Limb (tissue), 2 donors: ENCODE measurements at regions not wholly inside any gene's neighbourhood (a gene's known extent, or its start where the extent isn't known, plus 50 kb on each side); places are given as distances from the start of the nearest gene placed in this dataset.

Experiments
- DNase-seq, 2 donors: peaks; one replicate each; pipeline ENCODE4 v3.0.0-alpha.2; 2016; ENCODE audit errors: extremely low spot score in 2 of 2

DNA sequence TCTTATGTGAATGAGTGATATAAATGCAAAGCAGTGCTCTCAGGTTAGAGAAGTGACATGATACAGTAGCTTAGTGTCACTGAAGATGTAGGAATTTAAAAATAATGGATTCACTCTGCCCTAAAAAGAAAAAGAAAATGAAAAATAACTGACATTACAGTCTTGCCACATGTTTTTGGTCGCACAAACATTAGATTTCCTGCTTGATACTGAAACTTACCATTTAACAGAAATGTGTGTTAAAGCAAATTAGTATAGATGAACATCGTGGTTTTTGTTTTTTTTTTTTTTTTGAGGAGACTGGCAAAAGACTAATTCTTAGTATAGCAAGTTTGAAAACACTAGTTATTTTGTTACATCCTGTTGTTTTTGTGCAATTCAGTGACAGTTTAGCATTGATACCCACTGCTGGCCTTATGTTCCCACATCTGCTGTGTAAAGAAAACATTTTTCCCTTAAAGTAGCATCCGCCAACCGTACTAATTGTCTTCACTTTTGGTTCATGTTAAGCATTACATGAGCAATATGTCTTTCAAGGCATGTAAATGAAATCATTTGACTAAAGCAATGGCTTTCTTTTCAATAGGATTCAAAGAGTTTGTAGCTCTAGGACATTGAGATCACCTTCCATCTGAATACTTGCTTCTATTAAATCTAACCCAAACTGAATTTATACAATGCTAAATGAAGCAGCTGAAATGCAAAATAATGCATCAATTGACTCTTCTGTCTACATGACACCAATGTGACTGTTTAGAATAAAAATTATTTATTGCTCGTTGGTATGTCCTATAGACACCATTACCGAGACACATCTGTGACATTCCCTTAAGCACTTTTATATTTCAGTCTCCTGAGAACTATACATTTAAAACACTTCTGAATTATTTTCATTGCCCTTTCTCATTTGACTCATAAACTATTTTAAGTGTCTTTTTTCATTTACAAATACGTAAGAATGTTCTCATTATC lies 859.1 kb downstream of the MAT2B start:
- DNase-seq = no peak

DNA sequence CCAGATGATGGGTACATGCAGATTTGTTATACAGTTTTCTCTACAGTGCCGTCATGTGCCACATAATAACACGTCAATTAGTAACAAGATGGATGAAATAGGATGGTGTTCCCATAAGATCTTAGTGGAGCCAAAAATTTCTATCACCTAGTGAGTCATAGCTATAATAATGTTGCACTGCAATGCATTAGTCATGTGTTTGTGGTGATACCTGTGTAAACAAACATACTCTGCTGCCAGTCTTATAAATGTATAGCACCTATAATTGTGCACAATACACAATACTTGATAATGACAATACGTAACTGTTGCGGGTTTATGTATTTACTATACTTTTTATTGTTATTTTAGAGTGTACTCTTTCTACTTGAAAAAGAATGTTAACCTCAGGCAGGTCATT lies 865.4 kb downstream of the MAT2B start:
- no peak for DNase-seq

DNA sequence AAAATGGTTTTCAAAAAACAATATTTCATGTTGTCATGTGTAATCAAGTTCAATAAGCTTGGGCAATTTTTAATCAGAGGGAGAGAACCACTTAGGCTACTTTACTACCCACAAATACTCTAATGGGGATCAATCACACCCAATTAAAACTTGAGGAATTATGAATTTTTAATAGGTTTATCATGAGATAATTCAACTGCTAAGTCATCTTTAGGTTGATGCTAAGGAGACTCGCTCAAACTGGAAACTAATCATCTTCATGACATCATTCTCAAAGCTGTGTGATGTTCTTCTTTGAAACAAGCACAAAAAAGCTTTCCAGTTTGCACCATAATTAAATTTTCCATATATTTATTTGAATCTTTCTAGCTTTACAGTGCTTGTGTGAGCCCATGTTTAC lies 867.5 kb downstream of the MAT2B start:
- DNase-seq = no peak

DNA sequence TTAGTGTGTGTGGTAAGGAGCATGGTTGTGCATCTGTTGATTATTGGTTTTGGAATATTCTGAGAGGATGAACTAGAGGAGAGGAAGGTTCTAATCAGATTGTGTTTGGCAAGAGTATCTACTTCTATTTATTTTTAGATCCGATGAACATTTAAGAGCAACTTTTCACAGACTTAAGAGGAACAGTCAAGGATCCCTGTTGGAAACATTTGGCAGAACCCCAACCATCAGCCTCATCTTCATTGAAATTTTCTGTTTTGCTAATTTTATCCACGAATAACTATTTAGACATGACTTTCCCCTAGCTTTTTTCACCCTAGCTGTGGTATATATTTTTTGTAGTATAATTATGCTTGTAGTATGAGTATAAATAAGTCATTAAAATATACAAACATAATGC lies 868.5 kb downstream of the MAT2B start:
- no peak for DNase-seq

DNA sequence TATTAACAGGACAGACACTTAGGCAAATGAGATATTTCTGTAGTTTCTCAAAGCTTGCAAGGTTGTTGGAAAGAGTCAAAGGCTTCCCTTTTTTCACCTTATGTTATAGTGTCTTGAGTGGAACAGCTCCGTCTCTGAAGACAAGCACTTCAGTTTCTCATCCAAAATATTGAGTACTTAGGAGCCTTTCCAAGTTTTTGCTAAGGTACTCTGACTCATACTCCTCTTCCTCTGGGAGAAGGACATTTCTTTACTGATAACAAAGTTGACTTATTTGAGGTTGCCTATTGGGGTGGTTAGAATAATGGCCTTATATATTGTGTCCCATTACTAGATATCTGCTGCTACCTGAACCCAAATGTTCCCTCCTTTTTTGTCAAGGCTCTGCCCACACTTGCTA lies 869.6 kb downstream of the MAT2B start:
- no peak for DNase-seq

DNA sequence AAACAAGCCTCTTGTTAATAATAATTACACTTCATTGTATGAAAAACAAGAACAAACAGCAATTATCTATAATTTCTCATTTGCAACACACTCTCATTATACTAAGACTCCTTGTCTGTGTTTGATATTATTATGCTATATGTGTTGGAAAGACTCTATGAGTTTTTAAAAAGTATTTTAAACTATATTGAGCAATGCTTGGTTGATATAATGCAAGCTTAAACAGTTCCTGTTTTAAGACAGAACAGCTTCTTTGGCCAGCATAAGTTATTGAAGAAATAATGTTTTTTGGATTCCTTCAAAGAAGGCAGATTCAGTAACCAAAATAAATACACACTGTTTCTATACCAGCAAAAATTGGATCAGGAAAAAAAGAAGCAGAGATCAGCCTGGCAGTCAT lies 871.4 kb downstream of the MAT2B start:
- no peak for DNase-seq

DNA sequence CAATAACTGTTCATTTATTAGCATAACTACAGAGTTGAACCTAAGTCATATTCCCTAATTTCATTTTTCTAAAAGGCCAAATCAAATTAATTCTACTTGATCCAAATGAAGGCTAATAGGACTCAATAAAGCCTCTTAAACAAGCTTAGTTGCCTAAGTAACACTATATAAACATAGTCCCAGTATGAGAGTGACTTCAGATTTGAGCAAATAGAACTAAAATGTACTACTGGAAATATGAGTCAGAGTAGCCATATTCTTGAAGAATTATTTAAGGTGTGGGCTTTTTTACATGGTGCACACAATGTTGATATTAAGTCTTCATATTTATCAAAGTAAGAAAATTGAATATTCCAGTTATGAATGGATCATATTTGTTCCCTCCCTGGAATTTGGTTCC lies 872.3 kb downstream of the MAT2B start:
- DNase-seq = no peak

DNA sequence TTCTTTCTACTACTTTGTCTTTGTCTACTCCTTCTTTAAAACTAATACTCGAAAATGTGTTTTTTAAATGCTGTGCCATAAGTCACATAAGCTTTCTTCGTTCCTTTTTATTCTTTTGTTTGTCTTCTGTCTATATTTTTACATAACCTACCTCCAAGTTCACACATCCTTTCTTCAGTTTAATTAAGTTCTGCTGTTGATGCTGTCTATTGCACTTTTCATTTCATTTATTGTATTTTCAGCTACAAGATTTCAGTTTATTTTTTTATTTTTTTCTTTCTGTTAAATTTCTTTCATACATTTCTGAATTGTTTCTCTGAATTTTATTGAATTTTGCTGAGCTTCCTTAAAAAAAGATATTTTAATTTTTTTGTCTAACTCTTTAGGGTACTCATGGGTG lies 878.2 kb downstream of the MAT2B start:
- no peak for DNase-seq

DNA sequence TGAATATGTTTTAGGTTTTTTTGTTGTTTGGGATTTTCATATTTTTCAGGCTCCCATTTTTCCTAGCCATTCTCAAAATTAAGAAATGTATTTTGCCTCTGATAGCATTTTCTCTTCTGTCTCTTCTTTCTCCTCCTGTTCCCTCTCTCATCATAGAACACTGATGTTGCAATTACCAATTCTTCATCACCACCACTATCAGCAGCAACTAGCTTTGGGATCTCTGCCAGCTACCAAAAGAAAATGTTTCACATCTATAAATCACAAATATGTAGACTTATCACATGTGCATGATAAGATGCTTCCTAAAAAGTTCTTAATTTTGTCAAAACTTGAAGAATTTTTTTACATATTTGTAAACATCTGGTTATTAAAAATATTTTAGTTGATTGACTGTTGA lies 887.1 kb downstream of the MAT2B start:
- no peak for DNase-seq

DNA sequence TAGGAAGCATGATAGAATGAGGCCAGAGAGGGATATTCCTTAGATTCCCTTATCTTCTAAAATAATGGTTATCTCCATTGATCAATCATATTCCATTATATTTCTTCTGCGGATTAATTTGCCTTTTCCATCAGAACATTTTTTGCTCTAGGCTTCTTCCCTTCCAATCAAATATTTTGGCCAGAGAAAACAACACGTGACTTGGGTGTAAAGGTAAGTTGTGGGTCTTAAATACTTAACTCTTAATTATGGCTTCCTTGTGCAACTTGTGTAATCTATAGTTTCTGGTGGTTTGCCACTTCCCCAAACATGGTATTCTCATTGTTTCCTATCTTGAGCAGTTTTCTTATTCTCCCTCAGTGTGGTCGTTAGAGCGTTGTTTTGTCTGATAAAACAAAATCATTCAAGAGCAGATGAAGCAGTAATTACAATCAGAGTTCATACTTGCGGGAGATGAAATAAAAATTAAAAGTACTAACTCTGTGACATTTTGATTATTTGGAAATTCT lies 889.3 kb downstream of the MAT2B start:
- no peak for DNase-seq

DNA sequence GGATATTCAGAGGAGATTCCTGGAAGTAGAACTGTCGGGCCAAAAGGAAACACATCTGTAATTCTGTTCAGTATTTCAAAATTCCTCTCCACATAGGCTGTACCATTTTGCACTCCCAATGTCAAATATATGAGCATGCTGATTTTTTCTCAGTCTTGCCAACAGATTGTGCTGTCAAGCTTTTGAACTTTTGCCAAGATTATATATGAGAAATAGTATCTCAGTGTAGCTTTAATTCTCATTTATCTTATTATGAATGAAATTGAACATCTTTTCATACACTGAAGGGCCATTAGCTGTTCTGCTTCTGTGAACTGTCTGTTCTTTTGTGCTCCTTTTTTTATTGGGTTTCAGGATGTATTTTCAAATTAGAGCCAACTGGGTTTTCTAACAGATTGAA lies 907.1 kb downstream of the MAT2B start:
- DNase-seq = no peak

DNA sequence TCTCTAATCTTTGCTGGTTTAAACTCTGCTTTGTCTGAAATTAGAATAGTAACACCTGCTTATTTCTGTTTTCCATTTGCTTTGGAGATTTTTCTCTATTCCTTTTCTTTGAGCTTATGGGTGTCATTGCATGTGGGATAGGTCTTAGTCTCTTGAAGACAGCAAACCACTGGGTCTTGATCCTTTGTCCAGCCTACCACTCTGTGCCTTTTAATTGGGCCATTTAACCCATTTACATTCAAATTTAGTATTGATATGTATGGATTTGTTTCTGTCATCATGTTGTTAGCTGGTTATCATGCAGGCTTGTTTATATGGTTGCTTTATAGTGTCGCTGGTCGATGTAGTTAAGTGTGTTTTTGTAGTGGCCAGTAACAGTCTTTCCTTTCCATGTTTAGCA lies 914.7 kb downstream of the MAT2B start:
- DNase-seq = no peak

DNA sequence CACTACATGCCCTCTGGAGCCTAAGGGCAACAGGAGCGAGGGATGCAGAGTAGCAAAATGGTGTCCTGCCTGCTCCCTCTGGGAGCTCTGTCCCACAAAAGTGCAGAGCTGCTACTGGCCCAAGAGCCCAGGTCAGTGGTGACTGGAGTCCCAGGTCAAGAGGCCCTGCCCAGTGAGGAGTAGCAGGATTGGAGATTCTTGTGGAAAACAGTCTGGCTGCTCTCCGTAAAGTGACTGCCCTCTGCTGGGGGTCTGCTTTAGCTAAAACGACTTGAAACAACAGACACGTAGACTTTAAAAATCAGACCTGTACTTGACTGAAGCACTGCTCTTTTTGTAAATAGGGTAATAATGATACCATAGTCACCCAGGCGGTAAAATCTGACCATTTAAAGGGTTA lies 917.0 kb downstream of the MAT2B start:
- peak in 1 of 2 donors; percentile 27 for DNase-seq

DNA sequence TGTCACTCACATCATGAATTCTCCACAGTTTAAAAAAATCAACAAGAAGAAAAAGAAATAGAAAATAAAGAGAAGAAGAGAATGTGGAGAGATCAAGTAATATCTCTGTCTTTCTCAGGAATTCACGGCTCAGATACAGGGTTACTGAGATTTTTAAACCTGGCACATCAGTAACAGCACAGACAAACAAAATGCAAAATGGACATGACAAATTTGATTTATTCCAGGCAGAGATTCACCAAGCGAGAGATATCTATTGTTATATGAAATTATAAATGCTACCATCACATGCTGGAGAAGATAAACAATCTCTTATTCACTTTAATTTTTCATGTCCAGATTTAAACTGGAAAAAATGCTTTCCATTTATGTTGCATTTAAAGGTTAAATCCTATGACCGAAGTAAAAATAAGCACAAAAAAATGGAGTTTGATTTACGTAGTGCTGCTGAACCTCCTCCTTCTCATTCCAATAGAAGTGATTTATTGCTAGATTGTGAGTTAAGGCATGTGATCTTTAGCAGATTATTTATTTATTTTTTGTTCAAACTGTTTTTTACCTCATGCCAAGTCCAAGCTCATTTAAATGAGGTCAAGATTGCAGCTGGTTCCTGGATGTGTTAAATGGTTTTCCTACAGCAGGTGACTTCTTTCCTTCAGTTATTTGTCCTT lies 926.4 kb downstream of the MAT2B start:
- DNase-seq = no peak

DNA sequence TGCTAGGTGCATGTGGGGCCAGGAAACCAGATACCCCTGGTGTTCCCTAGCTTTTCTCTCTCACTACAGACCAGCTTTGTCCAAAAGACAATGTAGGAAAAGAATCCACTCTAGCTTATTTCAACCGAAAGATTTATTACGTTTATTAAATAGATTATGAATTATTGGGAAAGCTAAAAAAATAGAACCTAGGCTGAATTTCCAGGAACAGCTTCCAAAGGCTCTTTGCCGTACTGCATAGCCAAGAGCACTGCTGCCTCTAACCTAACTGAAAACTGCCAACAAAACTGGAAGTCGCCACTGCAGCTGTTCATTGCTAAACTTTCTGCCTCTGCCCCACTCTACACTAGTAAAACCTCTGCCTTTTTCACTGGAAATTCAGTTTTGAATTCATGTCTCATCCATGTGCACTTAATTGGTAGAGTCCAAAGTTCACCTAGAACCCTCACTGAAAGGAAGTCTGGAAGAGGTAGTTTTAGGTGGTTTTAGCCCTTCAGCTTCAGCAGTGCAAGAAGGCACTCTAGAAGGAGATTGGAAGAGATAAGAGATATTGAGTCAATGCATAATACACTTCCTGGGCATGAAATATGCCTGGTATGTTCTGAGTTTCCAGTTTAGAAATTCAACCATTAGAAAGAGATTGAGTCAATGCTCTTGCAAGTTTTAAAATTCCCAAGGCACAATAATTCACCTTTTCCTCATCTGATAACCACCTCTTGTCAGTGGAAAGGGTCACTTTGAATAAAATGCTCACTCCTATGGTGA lies 927.9 kb downstream of the MAT2B start:
- DNase-seq = no peak

DNA sequence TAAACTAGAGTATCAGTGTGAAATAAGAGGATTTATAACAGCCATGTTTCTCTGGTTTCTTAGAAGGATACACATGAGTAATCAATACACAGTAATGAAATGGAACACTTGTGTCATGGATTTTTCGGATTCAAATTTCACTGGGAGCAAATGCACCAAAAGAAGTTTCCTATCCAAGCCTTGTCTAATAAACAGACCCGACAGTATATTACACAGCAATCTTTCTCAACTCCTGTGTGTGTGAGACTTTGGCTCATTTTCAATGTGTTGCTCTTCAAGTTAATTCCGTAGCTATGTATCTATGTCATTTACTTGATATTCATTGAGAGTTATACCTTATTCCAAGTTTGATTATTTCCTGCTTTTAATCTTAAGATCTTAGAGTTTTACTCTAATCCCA lies 930.2 kb downstream of the MAT2B start:
- no peak for DNase-seq

DNA sequence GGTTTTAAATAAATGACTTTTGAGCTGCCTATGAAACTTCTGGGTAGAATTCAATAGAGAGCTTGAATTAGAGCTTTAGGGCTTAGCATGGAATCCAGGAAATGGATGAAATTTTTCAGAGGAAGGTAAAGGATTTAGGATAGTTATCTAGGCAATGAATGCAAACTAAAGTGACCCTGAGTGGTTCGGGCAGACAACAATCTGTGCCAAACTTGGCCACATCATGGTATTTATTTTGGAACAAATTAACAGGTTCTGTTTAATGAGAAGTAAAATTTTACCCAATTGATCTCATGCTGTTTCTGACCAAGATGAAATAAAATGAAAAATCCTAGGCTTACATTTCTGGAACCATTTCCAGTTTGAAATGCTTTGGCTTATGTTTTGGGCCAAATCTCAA lies 934.4 kb downstream of the MAT2B start:
- DNase-seq = no peak

DNA sequence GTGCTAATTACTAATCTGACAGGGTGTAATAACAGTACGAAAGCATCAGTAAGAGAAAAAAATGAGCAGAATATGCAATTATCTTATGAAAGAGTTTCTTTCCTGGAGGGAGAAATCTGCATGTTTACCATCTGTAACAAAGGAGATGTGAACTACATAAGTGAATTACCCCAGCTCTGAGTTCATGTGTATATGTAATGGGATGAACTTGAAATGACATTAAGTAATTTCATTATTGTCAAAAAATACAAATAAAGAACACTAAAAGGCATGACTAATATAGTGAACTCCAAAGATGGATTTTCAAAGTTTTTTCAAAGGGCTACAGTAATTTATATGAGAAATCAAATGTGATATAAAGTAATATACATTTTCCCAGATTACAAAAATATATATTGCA lies 944.0 kb downstream of the MAT2B start:
- DNase-seq = no peak

DNA sequence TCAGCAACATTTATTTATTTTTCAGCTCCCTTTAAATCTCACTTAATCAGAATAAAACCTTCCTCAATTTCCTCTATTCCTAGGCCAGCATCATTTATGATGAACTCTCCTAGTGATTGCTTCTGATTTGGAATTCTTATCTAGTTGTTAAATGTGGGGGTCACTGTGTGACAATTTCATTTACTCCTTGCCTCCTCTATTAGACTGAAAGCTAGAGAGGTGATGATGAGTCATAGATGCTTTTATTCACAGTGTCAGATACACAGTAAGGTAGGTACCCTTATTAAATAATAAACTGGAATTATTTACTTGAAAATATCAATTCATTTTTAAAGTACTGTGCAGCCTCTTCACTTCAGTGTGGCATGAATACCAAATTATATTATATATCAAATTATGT lies 960.6 kb downstream of the MAT2B start:
- DNase-seq = no peak

DNA sequence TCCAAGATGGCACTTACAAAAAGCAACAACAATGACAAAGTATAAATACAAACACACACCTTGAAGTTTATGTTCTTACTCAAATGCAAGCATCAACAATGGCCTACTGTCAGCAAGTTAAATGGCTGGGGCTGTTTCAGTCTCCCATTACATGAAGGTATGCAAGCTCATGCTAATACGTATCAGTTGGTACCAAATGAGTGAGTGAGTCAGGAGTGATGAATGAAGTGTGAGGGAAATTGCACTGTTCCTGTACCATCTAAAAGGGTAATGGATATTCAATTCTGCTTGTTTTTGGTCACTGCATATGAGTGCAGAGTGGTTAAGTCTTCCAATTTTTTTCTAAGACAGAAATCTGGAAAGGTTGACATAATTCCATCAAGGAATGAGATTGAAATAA lies 964.9 kb downstream of the MAT2B start:
- DNase-seq = no peak

DNA sequence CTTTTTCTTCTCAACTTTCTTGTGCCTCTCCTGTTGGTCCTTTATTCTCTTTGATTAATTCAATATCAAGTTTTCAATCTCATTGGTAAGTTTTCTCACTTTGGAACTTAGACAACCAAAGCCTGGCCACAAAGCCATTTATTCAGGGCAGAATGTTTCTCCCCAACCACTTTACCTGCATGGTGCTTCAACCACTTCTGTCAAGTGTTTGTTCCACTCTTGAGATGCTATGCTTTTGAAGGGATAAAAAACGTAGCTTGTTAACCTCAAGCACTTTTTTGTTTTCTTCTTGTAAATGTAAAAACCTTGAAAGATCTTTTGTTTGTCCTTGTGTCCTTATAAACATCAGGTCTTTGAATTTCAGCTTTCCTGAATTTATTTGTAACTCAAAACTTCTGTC lies 966.7 kb downstream of the MAT2B start:
- no peak for DNase-seq
